GM12874 (cell line): ENCODE measurements at regions not wholly inside any gene's neighbourhood (a gene's known extent, or its start where the extent isn't known, plus 50 kb on each side); places are given as distances from the start of the nearest gene placed in this dataset.

ENCODE experiments used
- TF ChIP-seq, protein P1 (sequence below): IDR thresholded peaks from 2 replicates; pipeline ENCODE4 v1.5.1; 2011; ENCODE audit warnings: low read depth, mild to moderate bottlenecking, control low read depth, low read length, moderate library complexity; ENCODE audit not compliant: insufficient read depth

- TF ChIP-seq, protein P1, sequence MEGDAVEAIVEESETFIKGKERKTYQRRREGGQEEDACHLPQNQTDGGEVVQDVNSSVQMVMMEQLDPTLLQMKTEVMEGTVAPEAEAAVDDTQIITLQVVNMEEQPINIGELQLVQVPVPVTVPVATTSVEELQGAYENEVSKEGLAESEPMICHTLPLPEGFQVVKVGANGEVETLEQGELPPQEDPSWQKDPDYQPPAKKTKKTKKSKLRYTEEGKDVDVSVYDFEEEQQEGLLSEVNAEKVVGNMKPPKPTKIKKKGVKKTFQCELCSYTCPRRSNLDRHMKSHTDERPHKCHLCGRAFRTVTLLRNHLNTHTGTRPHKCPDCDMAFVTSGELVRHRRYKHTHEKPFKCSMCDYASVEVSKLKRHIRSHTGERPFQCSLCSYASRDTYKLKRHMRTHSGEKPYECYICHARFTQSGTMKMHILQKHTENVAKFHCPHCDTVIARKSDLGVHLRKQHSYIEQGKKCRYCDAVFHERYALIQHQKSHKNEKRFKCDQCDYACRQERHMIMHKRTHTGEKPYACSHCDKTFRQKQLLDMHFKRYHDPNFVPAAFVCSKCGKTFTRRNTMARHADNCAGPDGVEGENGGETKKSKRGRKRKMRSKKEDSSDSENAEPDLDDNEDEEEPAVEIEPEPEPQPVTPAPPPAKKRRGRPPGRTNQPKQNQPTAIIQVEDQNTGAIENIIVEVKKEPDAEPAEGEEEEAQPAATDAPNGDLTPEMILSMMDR = no peak
Measured at GRCh38 chr2:189231719-189232323, 52.3 kb upstream of the COL5A2 start.

DNA sequence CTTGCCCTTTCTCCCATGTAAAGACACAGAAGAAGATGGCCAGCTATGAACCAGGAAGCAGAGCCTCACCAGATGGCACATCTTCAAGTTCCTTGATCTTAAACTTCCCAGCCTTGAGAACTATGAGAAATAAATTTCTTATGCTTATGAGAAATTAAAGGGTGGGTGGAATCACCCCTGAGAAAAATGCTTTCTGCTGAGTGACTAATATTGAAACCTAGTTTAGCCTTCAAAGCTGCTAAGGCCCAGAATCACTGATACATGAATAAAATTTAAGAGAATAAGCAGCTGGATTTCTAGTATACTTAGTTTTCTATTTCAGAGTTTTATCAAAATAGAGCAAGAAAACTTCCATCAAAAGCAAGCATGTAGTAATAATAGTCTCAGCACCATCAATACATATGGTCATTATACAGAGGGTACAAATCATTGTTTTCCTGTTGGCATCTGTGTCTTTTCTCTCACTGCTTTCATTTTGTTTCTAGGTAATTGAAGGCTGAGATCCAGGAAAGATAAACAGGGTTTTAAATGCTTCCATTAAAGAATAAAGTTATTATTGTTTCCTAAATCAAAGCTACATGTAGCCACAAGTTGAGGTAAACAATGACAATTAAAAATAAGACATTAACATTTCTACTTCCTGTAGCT lies 53.3 kb upstream of the COL5A2 start:
- TF ChIP-seq, protein P1 = no peak

DNA sequence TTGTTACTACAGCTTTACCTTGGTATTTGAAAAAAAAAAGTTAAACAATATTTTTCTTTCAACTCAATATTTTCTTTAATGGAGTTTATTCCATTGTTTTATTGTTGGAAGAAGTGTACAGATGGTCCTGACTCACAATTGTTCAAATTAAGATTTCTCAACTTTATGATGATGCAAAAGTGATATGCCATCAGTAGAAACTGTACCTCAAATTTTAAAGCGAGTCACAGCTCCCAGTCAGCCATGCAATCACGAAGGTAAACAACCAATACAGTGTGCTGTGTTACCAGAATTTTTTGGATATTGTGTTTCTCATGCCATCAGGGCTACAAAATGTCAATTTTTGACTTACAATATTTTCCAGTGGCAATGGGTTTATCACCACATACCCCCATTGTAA lies 54.0 kb upstream of the COL5A2 start:
- TF ChIP-seq, protein P1 = no peak

DNA sequence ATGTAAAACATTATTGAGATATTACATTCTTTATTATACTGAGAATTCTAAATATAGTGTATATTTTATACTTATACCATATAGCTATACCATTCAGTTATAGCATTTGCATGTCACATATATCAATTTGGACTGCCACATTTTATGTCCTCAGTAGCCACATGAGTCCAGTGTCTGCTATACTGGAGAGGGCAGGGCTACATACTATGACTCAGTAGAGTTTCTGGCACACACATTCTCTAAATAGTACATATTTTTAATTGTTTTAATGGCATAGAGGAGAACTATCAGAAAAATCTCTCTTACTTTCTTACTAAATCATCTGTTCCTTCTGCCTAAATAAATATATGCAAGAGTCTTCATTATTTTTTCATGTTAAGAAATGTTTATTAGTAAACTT lies 55.4 kb upstream of the COL5A2 start:
- TF ChIP-seq, protein P1 = no peak

- TF ChIP-seq, protein P1 = no peak
Measured at GRCh38 chr2:189236066-189236465, 56.5 kb upstream of the COL5A2 start.

DNA sequence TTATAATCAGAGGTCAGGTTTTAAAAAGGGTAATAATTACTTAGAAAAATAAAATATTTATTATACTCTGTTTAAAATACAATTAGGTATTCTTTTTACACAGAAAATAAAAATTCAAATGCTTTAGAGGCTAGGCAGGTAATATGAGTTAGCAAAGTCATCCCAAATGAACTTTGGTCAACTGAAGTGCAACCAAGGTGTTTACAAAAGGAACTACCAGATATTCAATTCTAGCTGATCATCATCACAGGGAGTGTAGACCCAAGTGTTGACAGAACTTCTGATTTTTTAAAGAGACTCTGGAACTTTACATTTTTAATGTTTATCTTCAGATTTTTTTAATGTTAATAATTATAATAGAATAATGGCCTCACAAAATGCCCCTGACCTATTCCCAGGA lies 59.3 kb upstream of the COL5A2 start:
- TF ChIP-seq, protein P1 = no peak

- TF ChIP-seq, protein P1 = no peak
Measured at GRCh38 chr2:189247276-189247675, 67.7 kb upstream of the COL5A2 start.
